ENCODE measurements at regions not wholly inside any gene's neighbourhood (a gene's known extent, or its start where the extent isn't known, plus 50 kb on each side); places are given as distances from the start of the nearest gene placed in this dataset.

- DNase-seq = no peak
- no peaks in the 10 kb centered on the region for H3K9me3 ChIP-seq (ENCODE audit: severe bottlenecking)
- no peak for TF ChIP-seq CTCF (IDR thresholded peaks at IDR 0.05; ENCODE audit: low read depth, low read length)
These were observed 308.9 kb downstream of the ZEB2 start for GRCh38 chr2:144211065-144211464.

GRCh38 chr2:144210076-144210475 lies 309.8 kb downstream of the ZEB2 start:
- Histone ChIP-seq H3K9me3 (ENCODE audit: severe bottlenecking) (no peaks in the 10 kb centered on the region), H3K36me3 (no peaks in the 10 kb centered on the region), H3K27ac (no peak overlapping the region), H3K4me3 (ENCODE audit: low read depth, low read length) (no peak overlapping the region), H3K27me3 (ENCODE audit: insufficient read depth, low read depth, severe bottlenecking) (no peaks in the 10 kb centered on the region)
- no peak for DNase-seq
- no peak for TF ChIP-seq CTCF (IDR thresholded peaks at IDR 0.05; ENCODE audit: low read depth, low read length)

More at GRCh38 chr2:144211065-144211464, 308.9 kb downstream of the ZEB2 start:
- Histone ChIP-seq H3K27me3 (ENCODE audit: insufficient read depth, low read depth, severe bottlenecking) (no peaks in the 10 kb centered on the region), H3K4me3 (ENCODE audit: low read depth, low read length) (no peak overlapping the region), H3K36me3 (no peaks in the 10 kb centered on the region), H3K27ac (no peak overlapping the region)

- H3K4me3 ChIP-seq (ENCODE audit: low read depth, low read length) = no peak overlapping the region
- H3K36me3 ChIP-seq = no peaks in the 10 kb centered on the region
- no peak for TF ChIP-seq CTCF (IDR thresholded peaks at IDR 0.05; ENCODE audit: low read depth, low read length)
- H3K27ac ChIP-seq = no peak overlapping the region
- no peaks in the 10 kb centered on the region for H3K27me3 ChIP-seq (ENCODE audit: insufficient read depth, low read depth, severe bottlenecking)
- H3K9me3 ChIP-seq (ENCODE audit: severe bottlenecking) = no peaks in the 10 kb centered on the region
- no peak for DNase-seq
These were observed 311.0 kb downstream of the ZEB2 start for GRCh38 chr2:144208924-144209323.

- Histone ChIP-seq H3K4me3 (ENCODE audit: low read depth, low read length) (no peak overlapping the region), H3K36me3 (no peaks in the 10 kb centered on the region), H3K27ac (no peak overlapping the region), H3K27me3 (ENCODE audit: insufficient read depth, low read depth, severe bottlenecking) (no peaks in the 10 kb centered on the region), H3K9me3 (ENCODE audit: severe bottlenecking) (no peaks in the 10 kb centered on the region)
- no peak for TF ChIP-seq CTCF (IDR thresholded peaks at IDR 0.05; ENCODE audit: low read depth, low read length)
- no peak for DNase-seq
These were observed 313.9 kb downstream of the ZEB2 start for GRCh38 chr2:144206019-144206418.

- TF ChIP-seq CTCF (IDR thresholded peaks at IDR 0.05; ENCODE audit: low read depth, low read length) = no peak
- Histone ChIP-seq H3K9me3 (ENCODE audit: severe bottlenecking) (no peaks in the 10 kb centered on the region), H3K27me3 (ENCODE audit: insufficient read depth, low read depth, severe bottlenecking) (no peaks in the 10 kb centered on the region), H3K36me3 (no peaks in the 10 kb centered on the region), H3K27ac (peak overlapping the region; percentile 21; the same call in 1 of the 2 replicates), H3K4me3 (ENCODE audit: low read depth, low read length) (no peak overlapping the region)
- DNase-seq = no peak
These were observed 318.0 kb downstream of the ZEB2 start for GRCh38 chr2:144201868-144202468.

GRCh38 chr2:144201126-144201525 lies 318.8 kb downstream of the ZEB2 start:
- no peaks in the 10 kb centered on the region for H3K27me3 ChIP-seq (ENCODE audit: insufficient read depth, low read depth, severe bottlenecking)
- H3K27ac ChIP-seq = no peak overlapping the region
- no peaks in the 10 kb centered on the region for H3K9me3 ChIP-seq (ENCODE audit: severe bottlenecking)
- no peak for DNase-seq
- no peak overlapping the region for H3K4me3 ChIP-seq (ENCODE audit: low read depth, low read length)
- no peaks in the 10 kb centered on the region for H3K36me3 ChIP-seq
- TF ChIP-seq CTCF (IDR thresholded peaks at IDR 0.05; ENCODE audit: low read depth, low read length) = no peak

Measured in WERI-Rb-1 (cell line).